ENCODE measurements at regions not wholly inside any gene's neighbourhood (a gene's known extent, or its start where the extent isn't known, plus 50 kb on each side); places are given as distances from the start of the nearest gene placed in this dataset.

DNA sequence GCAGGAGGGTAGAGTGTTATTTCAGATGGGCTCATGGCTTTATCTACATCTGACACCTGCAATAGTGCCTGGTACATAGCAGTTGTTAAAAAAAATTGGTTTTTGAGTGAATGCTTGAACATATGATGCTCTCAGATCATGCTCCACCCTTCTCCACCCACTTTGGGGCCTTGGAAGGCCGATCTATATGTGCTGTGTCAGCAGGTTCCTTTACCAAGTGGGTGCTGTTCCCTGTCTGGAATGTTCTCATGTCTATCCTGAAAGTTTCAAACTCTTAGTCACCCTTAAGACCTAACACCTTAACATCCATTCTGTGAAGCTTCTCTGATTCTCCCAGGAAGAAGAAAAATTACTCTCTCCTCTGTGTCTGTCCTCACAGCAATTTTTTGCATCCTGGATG is 556.3 kb upstream of the TBX3 start:
- TF ChIP-seq EZH2phosphoT487 (IDR thresholded peaks at IDR 0.05; ENCODE audit: insufficient read depth, low read depth) = no peak
- no peak for TF ChIP-seq EZH2 (IDR thresholded peaks at IDR 0.05; ENCODE audit: insufficient read depth, poor library complexity, severe bottlenecking)

Data from GM23248 (cell line).